HG02759 (cell line): ENCODE measurements at regions not wholly inside any gene's neighbourhood (a gene's known extent, or its start where the extent isn't known, plus 50 kb on each side); places are given as distances from the start of the nearest gene placed in this dataset.

Source experiments
- ATAC-seq: cut with Tn5 transposase; IDR thresholded peaks from one replicate; pipeline ENCODE4 v1.9.1; 2021; ENCODE audit warnings: mild to moderate bottlenecking, moderate library complexity; ENCODE audit not compliant: unreplicated experiment

DNA sequence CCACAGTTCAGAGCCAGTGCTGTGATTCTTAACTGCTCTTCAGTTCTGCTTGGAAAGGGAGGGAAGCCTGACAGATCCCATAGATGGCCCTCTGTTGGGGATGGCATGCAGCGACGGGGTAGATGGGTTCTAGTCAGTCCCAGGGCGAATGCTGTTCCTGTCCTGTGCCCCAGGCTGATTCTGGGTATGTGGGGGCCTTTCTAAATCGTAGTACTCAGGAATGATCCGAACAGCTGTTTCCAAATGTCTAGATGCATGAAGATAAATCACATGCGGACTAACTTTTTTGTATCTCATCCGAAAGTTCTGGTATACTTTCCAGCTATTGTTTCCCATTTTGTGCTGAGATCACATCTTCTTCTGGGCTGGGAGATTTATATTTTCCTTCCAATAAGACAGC, 186.0 kb upstream of the MKI67 start:
- ATAC-seq, result no peak

DNA sequence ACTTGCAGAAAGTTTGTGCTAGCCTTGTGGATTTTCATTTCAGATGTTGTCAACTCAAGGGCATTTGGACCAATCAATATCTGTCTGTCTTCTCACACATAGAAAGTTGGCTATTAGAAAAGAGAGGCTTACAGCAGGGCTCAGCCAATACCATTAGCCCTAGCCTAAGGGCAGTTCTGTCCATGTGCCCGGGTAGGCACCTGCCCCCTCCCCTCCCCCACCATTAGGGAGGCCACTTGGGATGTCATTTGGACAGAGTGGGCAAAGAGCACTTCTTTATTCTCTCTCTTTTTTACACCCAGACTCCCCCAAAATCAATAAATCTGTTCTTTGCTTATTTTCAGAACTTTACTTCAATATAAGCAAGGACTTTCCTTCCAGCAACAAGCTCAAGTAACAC, 188.5 kb upstream of the MKI67 start:
- ATAC-seq, result no peak

DNA sequence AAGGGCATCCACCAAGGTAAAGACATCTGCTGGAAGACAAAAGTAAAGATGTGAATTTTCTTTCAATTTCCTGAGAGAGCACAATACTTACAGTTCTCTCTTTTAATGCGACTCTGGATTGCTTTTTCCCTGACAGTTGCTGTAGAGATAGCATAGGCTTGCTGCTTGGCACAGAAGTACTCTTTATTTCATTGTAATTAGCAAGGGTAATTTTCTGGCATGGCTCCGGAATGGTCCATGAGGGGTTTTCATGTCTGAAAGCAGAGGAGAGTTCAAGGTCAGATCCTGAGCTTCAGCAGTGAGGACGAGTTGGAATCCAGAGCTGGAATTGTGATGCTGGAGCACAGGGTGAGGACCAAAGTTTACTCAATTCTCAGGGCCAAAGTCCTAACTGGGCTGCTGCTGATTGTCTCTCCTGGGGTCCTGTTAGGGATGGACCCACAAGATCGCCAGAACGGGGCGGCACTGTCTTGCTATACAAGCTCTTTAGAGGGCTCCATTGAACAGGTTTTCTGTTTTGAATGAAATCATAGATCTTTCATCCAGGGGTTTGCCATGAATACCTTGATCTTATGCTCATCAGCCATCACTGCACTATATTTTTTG, 190.0 kb upstream of the MKI67 start:
- no peak for ATAC-seq

DNA sequence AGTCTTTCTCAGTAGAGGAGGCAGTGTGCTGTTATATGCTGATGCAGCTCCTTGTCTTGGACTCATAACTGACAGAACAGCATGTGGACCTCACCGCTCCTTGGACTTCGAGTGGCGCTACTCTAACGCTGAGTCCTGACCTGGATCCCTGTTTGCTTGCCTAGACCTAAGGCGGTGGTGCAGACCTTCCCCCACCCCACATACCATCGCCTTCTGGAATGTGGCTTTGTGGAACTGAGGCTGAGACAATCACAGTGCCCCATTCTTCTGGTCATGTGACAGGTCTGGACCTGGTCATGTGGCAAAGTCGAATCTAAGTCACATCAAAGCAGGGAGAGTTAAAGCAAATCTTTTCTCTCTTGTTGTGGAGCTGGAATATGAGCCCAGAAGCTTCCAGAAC, 190.7 kb upstream of the MKI67 start:
- ATAC-seq, result no peak

GRCh38 chr10:128318366-128318765, 192.1 kb upstream of the MKI67 start:
- ATAC-seq, result no peak

DNA sequence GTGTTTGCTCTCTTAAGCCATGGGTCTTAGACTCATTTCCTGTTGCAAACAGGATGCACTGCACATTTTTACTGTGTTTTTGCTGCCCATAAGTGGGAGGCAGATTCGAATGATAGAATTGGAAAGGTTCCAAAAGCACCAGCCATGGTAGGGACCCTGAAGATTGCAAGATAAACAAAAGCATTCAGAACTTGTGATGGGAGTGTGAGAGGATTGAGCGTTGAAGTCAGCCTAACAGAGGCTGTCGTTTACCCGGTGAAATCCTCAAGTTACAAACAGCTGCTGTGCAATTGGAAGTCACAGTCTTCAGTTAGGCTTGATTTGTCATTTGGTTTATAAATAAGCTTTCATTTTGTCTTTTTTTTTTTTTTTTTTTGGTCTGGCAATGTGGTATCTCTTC, 192.7 kb upstream of the MKI67 start:
- no peak for ATAC-seq

- ATAC-seq, result no peak
These were observed 195.9 kb upstream of the MKI67 start for GRCh38 chr10:128322106-128322505.

GRCh38 chr10:128322950-128323349, 196.7 kb upstream of the MKI67 start:
- ATAC-seq, result no peak

DNA sequence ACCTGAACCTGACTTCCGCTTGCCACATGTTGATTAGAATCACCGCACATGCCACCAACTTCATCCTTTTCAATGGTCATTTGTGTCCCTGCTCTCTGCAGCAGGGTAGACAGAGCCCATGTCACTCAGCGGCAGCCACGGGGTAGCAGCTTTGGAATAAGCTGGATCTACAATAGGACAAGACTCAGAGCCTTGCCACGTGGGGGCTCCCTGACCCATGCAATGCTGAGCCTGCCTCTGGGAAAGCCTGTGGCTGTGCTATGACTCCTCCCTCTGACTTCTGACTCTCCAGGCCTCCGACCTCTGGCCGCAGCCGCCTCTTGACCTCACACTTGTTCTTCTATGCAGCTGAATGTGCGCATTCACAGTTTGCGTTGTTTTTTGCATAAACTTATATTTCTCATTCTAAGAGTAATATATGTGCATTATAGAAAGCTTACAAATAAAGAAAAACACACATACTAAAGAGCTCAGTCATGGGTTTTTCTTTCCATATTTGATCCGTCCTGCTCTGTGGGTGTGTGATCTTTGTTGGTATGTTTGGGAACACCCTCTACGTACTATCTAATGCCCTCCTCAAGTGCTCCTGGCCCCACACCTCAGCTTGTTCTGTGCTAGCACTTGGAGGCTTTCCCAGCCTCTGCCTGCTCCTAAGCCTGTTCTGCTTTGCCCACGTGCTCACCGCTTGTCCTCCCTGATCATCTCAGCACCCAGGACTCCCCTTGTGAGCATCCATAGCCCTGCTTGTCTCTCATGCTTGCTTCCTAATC, 198.0 kb upstream of the MKI67 start:
- no peak for ATAC-seq

- no peak for ATAC-seq
These were observed 199.6 kb upstream of the MKI67 start for GRCh38 chr10:128325788-128326187.

DNA sequence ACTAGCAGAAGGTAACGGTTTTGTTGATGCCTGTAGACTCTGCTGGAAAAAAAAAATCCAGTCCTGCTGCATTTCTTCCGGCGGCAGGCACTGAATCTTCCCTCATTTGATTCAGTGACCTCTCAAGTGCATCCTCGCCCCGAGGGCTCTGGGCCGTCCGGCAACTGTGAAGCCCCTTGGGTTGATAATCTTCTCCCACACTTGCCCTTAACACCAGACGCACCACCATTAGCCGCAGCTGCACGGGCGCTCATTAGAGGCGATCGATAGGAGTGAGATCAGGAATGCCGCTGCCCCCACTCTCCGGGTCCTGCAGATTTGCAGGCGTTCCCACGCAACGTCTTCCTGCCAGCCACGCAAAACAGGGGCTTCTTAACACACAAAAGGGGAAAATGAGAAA, 200.0 kb upstream of the MKI67 start:
- ATAC-seq, result no peak

DNA sequence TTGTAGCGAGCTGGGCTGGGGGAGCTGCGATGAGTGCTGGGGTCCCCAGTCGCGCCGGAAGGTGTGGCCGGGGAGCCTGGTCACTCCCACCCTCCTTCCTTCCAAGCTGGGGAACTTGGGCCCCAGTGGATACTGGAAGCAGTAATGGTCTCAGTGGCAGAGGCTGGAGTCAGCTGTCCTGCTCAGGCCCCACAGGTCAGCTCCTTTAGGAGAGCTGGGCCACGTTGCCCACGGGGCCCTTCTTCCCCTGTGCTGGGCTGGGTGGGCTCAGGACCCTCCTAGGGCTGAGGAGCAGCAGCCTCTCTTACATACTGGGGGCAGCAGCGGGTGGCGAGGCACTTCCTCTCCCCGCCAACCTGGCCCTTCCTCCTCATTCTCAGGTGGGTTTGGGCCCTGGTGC, 200.6 kb upstream of the MKI67 start:
- no peak for ATAC-seq

GRCh38 chr10:128336401-128336800, 210.2 kb upstream of the MKI67 start:
- ATAC-seq, result no peak

GRCh38 chr10:128337860-128338378, 211.7 kb upstream of the MKI67 start:
- no peak for ATAC-seq

DNA sequence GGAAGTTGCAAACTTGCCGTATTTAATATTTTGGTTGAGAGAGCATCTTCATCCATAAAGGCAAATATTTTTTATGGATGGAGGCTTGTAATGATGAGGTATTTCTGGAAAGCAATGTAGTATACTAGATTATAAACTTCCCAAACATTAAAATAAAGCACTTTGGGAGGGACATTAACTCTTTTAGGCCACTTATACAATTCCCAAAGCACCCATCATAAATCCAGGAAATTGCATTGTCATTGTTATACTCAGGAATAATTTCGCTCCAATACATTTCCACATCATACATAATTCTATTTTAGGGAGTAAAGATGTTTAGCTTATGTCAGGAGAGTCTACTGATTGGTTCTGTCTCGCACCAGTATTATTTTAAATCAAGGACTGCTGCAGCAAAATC, 212.7 kb upstream of the MKI67 start:
- no peak for ATAC-seq

GRCh38 chr10:128339753-128340152, 213.5 kb upstream of the MKI67 start:
- ATAC-seq, result no peak

DNA sequence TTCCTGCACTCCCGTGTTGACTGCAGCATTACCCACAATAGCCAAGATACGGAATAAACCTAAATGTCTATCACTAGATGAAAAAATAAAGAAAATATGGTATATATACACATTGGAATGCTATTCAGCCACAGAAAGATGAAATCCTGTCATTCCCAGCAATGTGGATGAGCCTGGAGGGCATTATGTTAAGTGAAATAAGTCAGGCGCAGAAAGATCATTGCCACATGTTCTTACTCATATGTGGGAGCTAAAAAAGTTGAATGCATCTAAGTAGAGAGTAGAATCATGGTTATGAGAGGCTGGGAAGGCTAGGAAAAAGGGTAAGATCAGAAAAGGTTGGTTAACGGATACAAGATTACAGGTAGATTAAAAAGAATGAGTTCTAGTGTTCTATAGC, 219.1 kb upstream of the MKI67 start:
- no peak for ATAC-seq

GRCh38 chr10:128360783-128361182, 234.6 kb upstream of the MKI67 start:
- ATAC-seq, result no peak

DNA sequence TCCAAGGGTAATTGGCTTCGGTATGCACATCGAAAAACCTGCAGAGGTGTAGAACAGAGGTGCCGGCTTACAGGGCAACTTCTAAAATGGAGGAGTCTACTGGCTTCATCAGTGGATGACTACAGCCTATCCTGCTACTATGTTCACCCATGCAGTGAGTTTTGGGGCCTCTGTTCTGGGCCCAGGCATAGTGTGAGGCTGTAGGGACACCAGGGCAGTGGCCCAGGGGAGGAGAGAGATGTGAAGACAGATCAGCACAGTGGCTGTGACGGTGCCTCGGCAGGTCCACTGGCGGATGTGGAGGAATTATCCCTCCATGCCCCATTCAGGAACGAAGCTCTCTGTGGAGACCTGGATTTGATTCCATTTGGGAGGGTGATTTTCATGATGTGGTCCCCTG, 235.3 kb upstream of the MKI67 start:
- no peak for ATAC-seq

- ATAC-seq, result no peak
These were observed 236.3 kb upstream of the MKI67 start for GRCh38 chr10:128362514-128362913.

- no peak for ATAC-seq
These were observed 238.4 kb upstream of the MKI67 start for GRCh38 chr10:128364631-128365030.

DNA sequence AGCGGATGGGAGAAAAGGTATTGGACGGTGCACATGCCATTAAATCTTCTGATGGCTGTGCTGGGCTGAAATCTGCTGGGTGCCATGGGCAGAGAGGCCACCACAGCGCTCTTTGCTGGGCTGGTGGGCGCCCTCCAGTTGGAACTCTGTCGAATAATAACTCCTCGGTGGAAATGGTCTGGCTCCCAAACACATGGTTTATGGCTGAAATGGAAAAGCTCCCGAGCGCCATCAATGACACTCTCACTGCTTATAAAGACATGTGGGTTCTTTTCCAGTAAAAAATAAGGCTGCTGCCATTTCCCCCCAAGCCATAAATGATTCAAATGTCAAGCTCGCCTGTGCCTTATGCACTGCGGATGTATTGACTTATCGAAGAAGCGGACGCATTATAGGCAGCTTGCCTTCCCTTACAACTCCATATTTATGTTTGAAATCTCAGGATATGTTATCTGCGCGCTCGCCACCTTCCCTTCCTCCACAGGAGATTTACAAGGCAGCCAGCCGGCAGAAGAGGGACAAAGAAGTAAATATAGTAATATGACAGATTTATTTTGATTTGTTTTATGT, 239.0 kb upstream of the MKI67 start:
- ATAC-seq, result no peak
